SK-N-SH treated with all-trans-retinoic acid at 6 μM for 48 hours (cell line): ENCODE measurements at regions not wholly inside any gene's neighbourhood (a gene's known extent, or its start where the extent isn't known, plus 50 kb on each side); places are given as distances from the start of the nearest gene placed in this dataset.

Experiments
- ATAC-seq: fragments of 200-7000 bp; cut with Tn5 transposase; 3 replicates; pipeline ENCODE4 v1.9.1; 2020; ENCODE audit warnings: mild to moderate bottlenecking, moderate library complexity
- ARNTL ChIP-seq: fragments of 450-650 bp; formaldehyde crosslinking; IDR thresholded peaks from 2 replicates; pipeline ENCODE4 v1.5.0; 2020; ENCODE audit warnings: low read depth, mild to moderate bottlenecking, moderate library complexity, borderline replicate concordance
- BACH2 ChIP-seq: fragments of 250-450 bp; sonication (Bioruptor Pico); IDR thresholded peaks from 2 replicates; pipeline ENCODE4 v1.9.0; 2021; ENCODE audit warnings: mild to moderate bottlenecking, borderline replicate concordance
- CSDC2 ChIP-seq: fragments of 250-450 bp; sonication (Bioruptor Pico); IDR thresholded peaks from 2 replicates; pipeline ENCODE4 v1.5.0; 2020; ENCODE audit warnings: mild to moderate bottlenecking, moderate library complexity
- ESRRG ChIP-seq: fragments of 250-450 bp; sonication (Bioruptor Pico); IDR thresholded peaks from 2 replicates; pipeline ENCODE4 v1.6.1; 2021; ENCODE audit warnings: mild to moderate bottlenecking
- ISL1 ChIP-seq: fragments of 250-450 bp; sonication (Bioruptor Pico); IDR thresholded peaks from 2 replicates; pipeline ENCODE4 v2.1.2; 2022; ENCODE audit warnings: mild to moderate bottlenecking, moderate library complexity
- OSR1 ChIP-seq: fragments of 250-450 bp; sonication (Bioruptor Pico); IDR thresholded peaks from 2 replicates; pipeline ENCODE4 v1.8.0; 2022; ENCODE audit warnings: moderate library complexity, mild to moderate bottlenecking, inconsistent platforms
- PATZ1 ChIP-seq: fragments of 250-450 bp; sonication (Bioruptor Pico); IDR thresholded peaks from 2 replicates; pipeline ENCODE4 v1.8.0; 2020; ENCODE audit warnings: mild to moderate bottlenecking, moderate library complexity, borderline replicate concordance
- POU6F1 ChIP-seq: fragments of 250-450 bp; sonication (Bioruptor Pico); IDR thresholded peaks from 2 replicates; pipeline ENCODE4 v1.8.0; 2021; ENCODE audit warnings: low read depth, mild to moderate bottlenecking, moderate library complexity, borderline replicate concordance
- PPARA ChIP-seq: fragments of 250-450 bp; sonication (Bioruptor Pico); IDR thresholded peaks from 2 replicates; pipeline ENCODE4 v1.5.0; 2020; ENCODE audit warnings: mild to moderate bottlenecking, borderline replicate concordance
- RARB ChIP-seq: fragments of 250-450 bp; sonication (Bioruptor Pico); IDR thresholded peaks from 2 replicates; pipeline ENCODE4 v1.8.0; 2021; ENCODE audit warnings: mild to moderate bottlenecking, moderate library complexity
- SNAI2 ChIP-seq: fragments of 250-450 bp; sonication (Bioruptor Pico); IDR thresholded peaks from 2 replicates; pipeline ENCODE4 v1.5.0; 2020; ENCODE audit warnings: mild to moderate bottlenecking, moderate library complexity
- TCF4 ChIP-seq: fragments of 250-450 bp; sonication (Bioruptor Pico); IDR thresholded peaks from 2 replicates; pipeline ENCODE4 v1.8.0; 2021; ENCODE audit warnings: mild to moderate bottlenecking, moderate library complexity, borderline replicate concordance
- TSHZ2 ChIP-seq: fragments of 250-450 bp; sonication (Bioruptor Pico); IDR thresholded peaks from 2 replicates; pipeline ENCODE4 v1.5.0; 2020; ENCODE audit warnings: mild to moderate bottlenecking, moderate library complexity
- ZC3H10 ChIP-seq: fragments of 250-450 bp; sonication (Bioruptor Pico); IDR thresholded peaks from 2 replicates; pipeline ENCODE4 v1.5.1; 2021; ENCODE audit warnings: mild to moderate bottlenecking, moderate library complexity
- ZFP3 ChIP-seq: fragments of 250-450 bp; sonication (Bioruptor Pico); IDR thresholded peaks from 2 replicates; pipeline ENCODE4 v1.5.0; 2020; ENCODE audit warnings: mild to moderate bottlenecking, moderate library complexity
- ZFP30 ChIP-seq: fragments of 450-650 bp; formaldehyde crosslinking; IDR thresholded peaks from 2 replicates; pipeline ENCODE4 v1.5.0; 2022; ENCODE audit warnings: mild to moderate bottlenecking, moderate library complexity
- ZNF565 ChIP-seq: fragments of 450-650 bp; formaldehyde crosslinking; conservative IDR thresholded peaks from 2 replicates; pipeline ENCODE4 v1.5.0; 2020; ENCODE audit warnings: low read depth, mild to moderate bottlenecking, moderate library complexity
- ZNF70 ChIP-seq: fragments of 450-650 bp; formaldehyde crosslinking; IDR thresholded peaks from 2 replicates; pipeline ENCODE4 v1.5.0; 2020; ENCODE audit warnings: mild to moderate bottlenecking, moderate library complexity
- ZNF8 ChIP-seq: fragments of 450-650 bp; formaldehyde crosslinking; IDR thresholded peaks from 2 replicates; pipeline ENCODE4 v1.5.0; 2020; ENCODE audit warnings: mild to moderate bottlenecking, moderate library complexity
- TF ChIP-seq, protein P1 (sequence below): fragments of 250-450 bp; sonication (Bioruptor Pico); IDR thresholded peaks from 2 replicates; pipeline ENCODE4 v1.5.1; 2021; ENCODE audit warnings: mild to moderate bottlenecking, moderate library complexity
- TF ChIP-seq, protein P2 (sequence below): fragments of 250-450 bp; sonication (Bioruptor Pico); IDR thresholded peaks from 2 replicates; pipeline ENCODE4 v1.5.1; 2020; ENCODE audit warnings: low read depth, mild to moderate bottlenecking, moderate library complexity

DNA sequence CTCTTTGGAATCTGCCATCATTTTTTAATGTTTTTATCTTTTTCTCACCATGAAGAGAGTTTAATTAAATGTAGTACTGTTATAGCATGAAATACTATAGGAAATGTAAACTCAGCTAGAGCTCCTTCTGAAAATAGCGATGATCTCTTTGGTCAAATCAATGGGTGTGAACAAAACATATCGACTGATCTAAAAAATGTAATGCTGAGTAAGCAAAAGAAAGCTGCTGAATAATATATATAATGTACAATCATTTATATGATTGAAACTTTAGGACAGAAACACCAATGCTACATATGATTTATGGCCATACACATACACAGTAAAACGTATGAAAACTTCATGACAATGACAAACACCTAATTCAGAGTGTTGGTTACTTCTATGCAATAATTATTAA, 150.8 kb upstream of the TUBA3C start:
- TF ChIP-seq ZNF70 (CRISPR knock-in tag), result no peak
- no peak for TF ChIP-seq CSDC2 (CRISPR knock-in tag)
- TF ChIP-seq ZNF8 (CRISPR knock-in tag), result no peak
- TF ChIP-seq PATZ1 (CRISPR knock-in tag), result no peak
- no peak for TF ChIP-seq TSHZ2 (CRISPR knock-in tag)
- no peak for TF ChIP-seq SNAI2 (CRISPR knock-in tag)
- TF ChIP-seq TCF4 (CRISPR knock-in tag), result no peak
- TF ChIP-seq ZNF565, result no peak
- TF ChIP-seq POU6F1 (CRISPR knock-in tag), result no peak
- no peak for TF ChIP-seq ZFP3 (CRISPR knock-in tag)
- TF ChIP-seq ESRRG, result no peak
- TF ChIP-seq ZC3H10 (CRISPR knock-in tag), result no peak
- TF ChIP-seq ISL1 (CRISPR knock-in tag), result no peak
- TF ChIP-seq, protein P1, sequence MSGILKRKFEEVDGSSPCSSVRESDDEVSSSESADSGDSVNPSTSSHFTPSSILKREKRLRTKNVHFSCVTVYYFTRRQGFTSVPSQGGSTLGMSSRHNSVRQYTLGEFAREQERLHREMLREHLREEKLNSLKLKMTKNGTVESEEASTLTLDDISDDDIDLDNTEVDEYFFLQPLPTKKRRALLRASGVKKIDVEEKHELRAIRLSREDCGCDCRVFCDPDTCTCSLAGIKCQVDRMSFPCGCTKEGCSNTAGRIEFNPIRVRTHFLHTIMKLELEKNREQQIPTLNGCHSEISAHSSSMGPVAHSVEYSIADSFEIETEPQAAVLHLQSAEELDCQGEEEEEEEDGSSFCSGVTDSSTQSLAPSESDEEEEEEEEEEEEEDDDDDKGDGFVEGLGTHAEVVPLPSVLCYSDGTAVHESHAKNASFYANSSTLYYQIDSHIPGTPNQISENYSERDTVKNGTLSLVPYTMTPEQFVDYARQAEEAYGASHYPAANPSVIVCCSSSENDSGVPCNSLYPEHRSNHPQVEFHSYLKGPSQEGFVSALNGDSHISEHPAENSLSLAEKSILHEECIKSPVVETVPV, result no peak
- no peak for TF ChIP-seq ZFP30 (CRISPR knock-in tag)
- TF ChIP-seq PPARA (CRISPR knock-in tag), result no peak
- TF ChIP-seq, protein P2, sequence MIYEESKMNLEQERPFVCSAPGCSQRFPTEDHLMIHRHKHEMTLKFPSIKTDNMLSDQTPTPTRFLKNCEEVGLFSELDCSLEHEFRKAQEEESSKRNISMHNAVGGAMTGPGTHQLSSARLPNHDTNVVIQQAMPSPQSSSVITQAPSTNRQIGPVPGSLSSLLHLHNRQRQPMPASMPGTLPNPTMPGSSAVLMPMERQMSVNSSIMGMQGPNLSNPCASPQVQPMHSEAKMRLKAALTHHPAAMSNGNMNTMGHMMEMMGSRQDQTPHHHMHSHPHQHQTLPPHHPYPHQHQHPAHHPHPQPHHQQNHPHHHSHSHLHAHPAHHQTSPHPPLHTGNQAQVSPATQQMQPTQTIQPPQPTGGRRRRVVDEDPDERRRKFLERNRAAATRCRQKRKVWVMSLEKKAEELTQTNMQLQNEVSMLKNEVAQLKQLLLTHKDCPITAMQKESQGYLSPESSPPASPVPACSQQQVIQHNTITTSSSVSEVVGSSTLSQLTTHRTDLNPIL, result no peak
- TF ChIP-seq ARNTL, result no peak
- TF ChIP-seq OSR1, result no peak
- TF ChIP-seq RARB (CRISPR knock-in tag), result no peak
- ATAC-seq, result no peak

DNA sequence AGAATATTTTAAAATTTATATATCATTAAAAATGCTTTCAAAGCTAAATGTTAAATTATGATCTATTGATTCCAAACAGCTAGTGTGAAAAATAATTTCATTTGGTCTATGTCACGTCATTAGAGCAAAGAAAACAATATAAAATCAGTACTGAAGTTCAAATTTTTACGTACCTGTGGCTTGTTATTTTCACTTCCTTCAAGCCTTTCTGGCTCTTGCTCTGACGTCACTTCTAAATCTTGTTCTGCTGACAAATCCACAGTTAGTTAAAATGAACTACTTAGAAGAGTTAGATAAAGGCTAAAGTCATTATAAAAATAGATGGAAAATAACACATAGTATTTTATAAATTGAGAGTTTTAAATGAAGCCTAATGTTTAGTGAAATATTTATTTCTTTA, 147.7 kb upstream of the TUBA3C start:
- ATAC-seq, result no peak
- TF ChIP-seq, protein P2, result no peak
- TF ChIP-seq TSHZ2 (CRISPR knock-in tag), result no peak
- TF ChIP-seq OSR1, result no peak
- TF ChIP-seq BACH2 (CRISPR knock-in tag), result no peak
- TF ChIP-seq, protein P1, result no peak
- TF ChIP-seq ZNF70 (CRISPR knock-in tag), result no peak
- no peak for TF ChIP-seq ISL1 (CRISPR knock-in tag)
- TF ChIP-seq ZNF565, result no peak
- no peak for TF ChIP-seq TCF4 (CRISPR knock-in tag)
- TF ChIP-seq ARNTL, result no peak
- TF ChIP-seq PATZ1 (CRISPR knock-in tag), result no peak
